ENCODE measurements at regions not wholly inside any gene's neighbourhood (a gene's known extent, or its start where the extent isn't known, plus 50 kb on each side); places are given as distances from the start of the nearest gene placed in this dataset.

DNA sequence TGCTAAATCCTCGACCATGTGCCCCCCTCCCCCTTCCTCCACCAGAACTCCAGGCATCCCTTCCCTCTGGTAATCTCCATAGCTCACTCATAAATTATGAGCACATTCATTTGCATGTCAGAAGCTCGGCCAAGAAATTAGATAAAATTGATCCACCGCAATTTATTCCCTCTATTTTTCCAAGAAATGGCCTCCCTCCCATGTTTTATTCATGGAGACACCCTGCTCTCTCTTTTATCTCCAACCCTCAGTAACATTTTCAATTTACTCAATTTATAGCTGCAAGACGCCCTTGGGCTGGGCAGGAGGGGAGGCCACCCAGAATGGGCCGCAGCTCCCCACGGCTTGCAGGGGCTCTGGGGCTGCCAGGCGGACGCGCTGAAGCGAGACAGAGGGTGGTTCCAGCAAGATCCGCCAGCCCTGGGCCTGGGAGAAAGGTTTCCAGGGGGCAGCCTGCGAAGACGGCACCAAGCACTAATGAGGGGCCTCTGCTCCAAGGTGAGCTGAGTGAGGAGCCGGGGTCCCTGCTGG lies 54.7 kb upstream of the ZNF423 start:
- 62 to 75% methylated on average over 2 to 3 of the region's 14 CpGs for WGBS, 2 donors (ENCODE audit: low coverage in 1 of 2)
- H3K4me3 ChIP-seq, result no peak overlapping the region
- no peaks in the 10 kb centered on the region for H3K36me3 ChIP-seq
- no peak overlapping the region for H3K27ac ChIP-seq
- H3K9me3 ChIP-seq, result peaks cover 0 to 12% (median 0%) of the 10 kb centered on the region in 3 donors
- no peak for TF ChIP-seq POLR2A (IDR thresholded peaks at IDR 0.05)
- no peak for TF ChIP-seq POLR2AphosphoS5 (IDR thresholded peaks at IDR 0.05)
- no peak for TF ChIP-seq EP300 (IDR thresholded peaks at IDR 0.05)
- TF ChIP-seq, protein P1, sequence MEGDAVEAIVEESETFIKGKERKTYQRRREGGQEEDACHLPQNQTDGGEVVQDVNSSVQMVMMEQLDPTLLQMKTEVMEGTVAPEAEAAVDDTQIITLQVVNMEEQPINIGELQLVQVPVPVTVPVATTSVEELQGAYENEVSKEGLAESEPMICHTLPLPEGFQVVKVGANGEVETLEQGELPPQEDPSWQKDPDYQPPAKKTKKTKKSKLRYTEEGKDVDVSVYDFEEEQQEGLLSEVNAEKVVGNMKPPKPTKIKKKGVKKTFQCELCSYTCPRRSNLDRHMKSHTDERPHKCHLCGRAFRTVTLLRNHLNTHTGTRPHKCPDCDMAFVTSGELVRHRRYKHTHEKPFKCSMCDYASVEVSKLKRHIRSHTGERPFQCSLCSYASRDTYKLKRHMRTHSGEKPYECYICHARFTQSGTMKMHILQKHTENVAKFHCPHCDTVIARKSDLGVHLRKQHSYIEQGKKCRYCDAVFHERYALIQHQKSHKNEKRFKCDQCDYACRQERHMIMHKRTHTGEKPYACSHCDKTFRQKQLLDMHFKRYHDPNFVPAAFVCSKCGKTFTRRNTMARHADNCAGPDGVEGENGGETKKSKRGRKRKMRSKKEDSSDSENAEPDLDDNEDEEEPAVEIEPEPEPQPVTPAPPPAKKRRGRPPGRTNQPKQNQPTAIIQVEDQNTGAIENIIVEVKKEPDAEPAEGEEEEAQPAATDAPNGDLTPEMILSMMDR (IDR thresholded peaks at IDR 0.05), result no peak
- no peaks in the 10 kb centered on the region for H3K27me3 ChIP-seq
- no peaks in the 10 kb centered on the region for H3K4me1 ChIP-seq
- ATAC-seq, result no peak

DNA sequence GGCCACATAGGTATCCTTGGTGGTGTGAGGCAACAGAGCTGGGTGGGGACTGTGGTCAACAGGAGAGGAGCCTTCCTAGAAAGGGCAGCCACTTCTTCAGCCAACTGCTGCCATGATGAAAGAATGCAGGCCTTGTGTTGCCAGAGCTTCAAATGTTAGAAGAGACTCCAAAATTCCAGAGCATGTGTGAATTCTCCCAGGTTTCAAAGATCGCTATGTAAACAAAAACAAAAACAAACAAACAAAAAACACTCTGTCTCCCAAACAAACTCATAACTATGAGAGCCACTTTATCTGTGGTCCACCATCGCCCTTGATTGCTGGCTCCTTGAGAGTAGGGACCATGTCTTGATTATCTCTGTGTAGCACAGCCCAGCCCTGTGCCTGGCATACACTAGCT lies 55.5 kb upstream of the ZNF423 start:
- TF ChIP-seq POLR2A (IDR thresholded peaks at IDR 0.05) (no peak), EP300 (IDR thresholded peaks at IDR 0.05) (no peak), POLR2AphosphoS5 (IDR thresholded peaks at IDR 0.05) (no peak)
- H3K4me3 ChIP-seq, result no peak overlapping the region
- peaks cover 0 to 12% (median 0%) of the 10 kb centered on the region in 3 donors for H3K9me3 ChIP-seq
- H3K4me1 ChIP-seq, result no peaks in the 10 kb centered on the region
- H3K27me3 ChIP-seq, result no peaks in the 10 kb centered on the region
- H3K27ac ChIP-seq, result no peak overlapping the region
- no peaks in the 10 kb centered on the region for H3K36me3 ChIP-seq
- no peak for ATAC-seq
- 100% methylated on average over 1 to 2 of the region's 2 CpGs for WGBS, 2 donors (ENCODE audit: low coverage in 1 of 2)

DNA sequence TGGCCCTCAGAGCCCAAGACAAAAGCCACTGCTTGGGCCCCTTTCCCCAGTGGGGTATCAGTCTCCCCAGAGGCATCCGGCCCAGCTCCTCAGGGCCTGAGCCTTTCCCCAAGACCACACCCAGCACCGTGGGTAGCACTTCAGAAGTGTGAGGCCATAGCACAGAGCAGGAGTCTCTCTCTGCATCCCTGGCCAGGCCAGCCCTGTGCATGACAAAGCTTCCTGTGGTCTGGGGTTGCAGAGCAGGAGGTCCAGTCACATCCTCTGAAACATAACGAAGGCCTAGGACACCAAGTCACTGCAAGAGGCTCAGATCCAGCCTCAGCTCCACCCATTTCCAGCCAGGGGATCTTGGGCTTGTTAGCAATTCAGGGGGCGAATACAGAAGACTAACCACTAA lies 56.8 kb upstream of the ZNF423 start:
- H3K27ac ChIP-seq, result no peak overlapping the region
- no peaks in the 10 kb centered on the region for H3K4me1 ChIP-seq
- TF ChIP-seq, protein P1 (IDR thresholded peaks at IDR 0.05), result no peak
- no peak overlapping the region for H3K4me3 ChIP-seq
- no peaks in the 10 kb centered on the region for H3K27me3 ChIP-seq
- peaks cover 0 to 12% (median 0%) of the 10 kb centered on the region in 3 donors for H3K9me3 ChIP-seq
- WGBS, 2 donors (ENCODE audit: low coverage in 1 of 2), result 73 to 93% methylated on average over 2 to 4 of the region's 4 CpGs
- no peaks in the 10 kb centered on the region for H3K36me3 ChIP-seq
- ATAC-seq, result no peak

DNA sequence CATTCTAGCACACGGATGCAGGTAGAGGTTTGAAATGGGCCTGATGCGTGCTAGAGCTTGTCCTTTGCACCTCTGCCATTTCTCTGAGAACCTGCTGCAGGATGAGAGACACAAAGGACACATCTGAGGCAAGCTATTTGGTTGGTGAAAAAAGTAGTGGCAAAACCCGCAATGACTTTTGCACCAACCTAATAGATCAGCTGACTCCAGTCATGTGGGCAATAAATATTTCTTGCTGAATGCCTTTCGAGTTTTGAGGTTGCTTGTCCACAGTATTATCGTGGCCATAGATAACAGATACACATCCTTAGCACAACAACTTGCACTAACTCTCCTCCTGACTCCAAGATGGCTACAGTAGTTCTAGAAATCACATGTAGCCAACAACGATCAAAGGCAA lies 57.8 kb upstream of the ZNF423 start:
- H3K27ac ChIP-seq, result no peak overlapping the region
- peaks cover 0 to 12% (median 0%) of the 10 kb centered on the region in 3 donors for H3K9me3 ChIP-seq
- 86 to 100% methylated on average over 4 of the region's 6 CpGs for WGBS, 2 donors (ENCODE audit: low coverage in 1 of 2)
- TF ChIP-seq, protein P1 (IDR thresholded peaks at IDR 0.05), result no peak
- no peak for TF ChIP-seq POLR2AphosphoS5 (IDR thresholded peaks at IDR 0.05)
- no peak for TF ChIP-seq EP300 (IDR thresholded peaks at IDR 0.05)
- no peak for TF ChIP-seq POLR2A (IDR thresholded peaks at IDR 0.05)
- no peaks in the 10 kb centered on the region for H3K36me3 ChIP-seq
- no peak for ATAC-seq
- H3K4me1 ChIP-seq, result no peaks in the 10 kb centered on the region
- H3K4me3 ChIP-seq, result no peak overlapping the region
- H3K27me3 ChIP-seq, result no peaks in the 10 kb centered on the region

DNA sequence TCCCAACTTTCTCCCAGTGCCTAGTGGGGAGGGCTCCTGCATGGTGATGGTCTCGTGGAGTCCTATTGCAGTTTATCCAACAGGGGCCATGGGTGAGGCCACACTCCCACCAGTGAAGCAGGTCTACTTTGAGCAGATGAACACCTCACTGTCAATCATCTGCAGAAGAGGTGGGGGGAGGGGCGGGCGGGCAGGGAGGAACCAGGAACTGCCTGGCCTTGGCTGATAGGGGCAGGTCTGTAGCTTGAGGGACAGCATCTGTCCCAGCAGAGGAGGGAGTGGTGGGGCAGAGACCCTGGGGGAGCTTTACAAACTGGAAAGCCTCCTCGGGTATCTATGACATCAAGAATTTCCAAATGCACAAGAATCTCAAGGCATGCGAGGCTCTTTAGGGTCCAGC lies 58.7 kb upstream of the ZNF423 start:
- TF ChIP-seq POLR2AphosphoS5 (IDR thresholded peaks at IDR 0.05) (no peak), EP300 (IDR thresholded peaks at IDR 0.05) (no peak), POLR2A (IDR thresholded peaks at IDR 0.05) (no peak)
- TF ChIP-seq, protein P1 (IDR thresholded peaks at IDR 0.05), result no peak
- no peaks in the 10 kb centered on the region for H3K4me1 ChIP-seq
- H3K27ac ChIP-seq, result no peak overlapping the region
- H3K4me3 ChIP-seq, result no peak overlapping the region
- no peaks in the 10 kb centered on the region for H3K36me3 ChIP-seq
- no peak for ATAC-seq
- no peaks in the 10 kb centered on the region for H3K27me3 ChIP-seq
- peaks cover 0 to 12% (median 0%) of the 10 kb centered on the region in 3 donors for H3K9me3 ChIP-seq
- 64% methylated on average over 2 of the region's 5 CpGs; no CpG with 5 or more reads in 1 of the 2 donors for WGBS, 2 donors (ENCODE audit: low coverage in 1 of 2)
